Esophagus (tissue), 2 donors: ENCODE measurements at regions not wholly inside any gene's neighbourhood (a gene's known extent, or its start where the extent isn't known, plus 50 kb on each side); places are given as distances from the start of the nearest gene placed in this dataset.

Source experiments
- H3K27ac ChIP-seq, 2 donors: one replicate each; pipeline ENCODE4 v1.5.1; 2013; ENCODE audit warnings: low read depth in 2 of 2, mild to moderate bottlenecking in 2 of 2, inconsistent platforms in 1 of 2, low read length in 1 of 2, moderate library complexity in 1 of 2
- H3K27me3 ChIP-seq, 2 donors: one replicate each; pipeline ENCODE4 v1.6.1; 2013; ENCODE audit warnings: low read length in 2 of 2, control low read depth in 1 of 2, mild to moderate bottlenecking in 1 of 2; ENCODE audit not compliant: insufficient read depth in 2 of 2, control insufficient read depth in 1 of 2
- H3K36me3 ChIP-seq, 2 donors: one replicate each; pipeline ENCODE4 v1.6.1; 2013; ENCODE audit warnings: low read length in 1 of 2; ENCODE audit not compliant: control insufficient read depth in 2 of 2, insufficient read depth in 2 of 2
- H3K4me1 ChIP-seq, 2 donors: one replicate each; pipeline ENCODE4 v1.6.1; 2013; ENCODE audit warnings: low read length in 1 of 2; ENCODE audit not compliant: control insufficient read depth in 2 of 2, insufficient read depth in 2 of 2
- H3K4me3 ChIP-seq, 2 donors: one replicate each; pipeline ENCODE4 v1.5.1; 2013; ENCODE audit warnings: low read length in 2 of 2, mild to moderate bottlenecking in 2 of 2, low read depth in 1 of 2, moderate library complexity in 1 of 2
- H3K9me3 ChIP-seq, 2 donors: one replicate each; pipeline ENCODE4 v1.6.1; 2013; ENCODE audit warnings: mild to moderate bottlenecking in 2 of 2, low read depth in 1 of 2, low read length in 1 of 2, moderate library complexity in 1 of 2; ENCODE audit not compliant: control insufficient read depth in 2 of 2, insufficient read depth in 1 of 2
- WGBS, 2 donors: extraction: QIAGEN DNeasy Blood & Tissue Kit; methylation state at CpG; one replicate each; pipeline ENCODE4 v1.1.7; 2013; 5-methylcytosine and 5-hydroxymethylcytosine counted together
- donor health status: healthy with polysubstance abuse.
- donor health status: Bipolar disorder and iron deficiency.

DNA sequence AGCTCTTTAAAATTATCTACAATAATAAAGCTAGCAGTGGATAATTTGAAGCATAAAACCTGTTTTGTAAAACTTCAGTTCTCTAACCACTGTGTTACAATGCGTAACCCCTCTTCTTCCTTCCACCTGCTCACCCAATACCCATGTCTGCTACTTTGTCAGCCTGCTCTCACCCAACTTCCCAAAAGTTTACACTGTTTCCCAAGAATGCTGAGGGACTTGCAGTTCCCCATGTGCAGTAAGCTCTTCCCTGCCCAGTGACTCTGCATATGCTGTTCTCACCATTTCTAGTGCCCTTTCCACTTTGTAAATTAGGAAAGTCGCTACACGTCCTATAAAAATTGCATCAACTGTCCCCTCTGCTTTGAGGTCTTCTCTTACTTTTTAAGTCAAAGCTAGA is 315.9 kb upstream of the SEMA6D start:
- H3K27me3 ChIP-seq = no peaks in the 10 kb centered on the region
- 91 to 92% methylated on average over 3 of the region's 3 CpGs for WGBS, 2 donors
- no peaks in the 10 kb centered on the region for H3K9me3 ChIP-seq
- H3K4me1 ChIP-seq = no peaks in the 10 kb centered on the region
- H3K4me3 ChIP-seq = no peak overlapping the region
- no peaks in the 10 kb centered on the region for H3K36me3 ChIP-seq
- no peak overlapping the region for H3K27ac ChIP-seq

DNA sequence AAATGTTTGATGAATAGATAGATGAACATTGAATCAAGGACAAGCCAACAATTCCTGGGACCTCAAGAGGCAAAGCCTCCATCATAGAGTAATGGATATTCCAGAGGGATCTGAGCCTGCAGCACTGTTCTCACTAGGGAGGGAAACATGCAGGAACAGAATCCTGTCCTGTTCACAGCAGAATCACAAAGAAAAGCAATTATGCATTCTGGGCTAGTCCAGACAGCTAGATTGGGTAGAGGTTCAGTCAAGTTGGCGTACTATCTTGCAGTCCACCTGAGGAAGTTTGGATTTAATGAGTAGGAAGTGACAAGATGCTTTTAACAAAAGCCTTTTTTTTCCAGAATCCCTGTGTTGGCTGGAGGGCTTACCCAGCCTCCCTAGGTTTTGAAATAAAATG is 314.5 kb upstream of the SEMA6D start:
- H3K27me3 ChIP-seq = no peaks in the 10 kb centered on the region
- WGBS, 2 donors = 53 to 62% methylated on average over 1 of the region's 1 CpG
- H3K9me3 ChIP-seq = no peaks in the 10 kb centered on the region
- H3K27ac ChIP-seq = no peak overlapping the region
- no peak overlapping the region for H3K4me3 ChIP-seq
- no peaks in the 10 kb centered on the region for H3K4me1 ChIP-seq
- no peaks in the 10 kb centered on the region for H3K36me3 ChIP-seq

GRCh38 chr15:47404877-47405276 is 312.4 kb upstream of the SEMA6D start:
- Histone ChIP-seq H3K4me3 (no peak overlapping the region), H3K9me3 (no peaks in the 10 kb centered on the region), H3K27me3 (no peaks in the 10 kb centered on the region), H3K4me1 (no peaks in the 10 kb centered on the region), H3K36me3 (no peaks in the 10 kb centered on the region), H3K27ac (no peak overlapping the region)
- 86 to 90% methylated on average over 3 of the region's 3 CpGs for WGBS, 2 donors

GRCh38 chr15:47405365-47406162 is 311.7 kb upstream of the SEMA6D start:
- Histone ChIP-seq H3K9me3 (no peaks in the 10 kb centered on the region), H3K4me3 (no peak overlapping the region), H3K27me3 (no peaks in the 10 kb centered on the region), H3K27ac (no peak overlapping the region), H3K36me3 (no peaks in the 10 kb centered on the region), H3K4me1 (no peaks in the 10 kb centered on the region)
- WGBS, 2 donors = 58 to 70% methylated on average over 5 of the region's 5 CpGs

DNA sequence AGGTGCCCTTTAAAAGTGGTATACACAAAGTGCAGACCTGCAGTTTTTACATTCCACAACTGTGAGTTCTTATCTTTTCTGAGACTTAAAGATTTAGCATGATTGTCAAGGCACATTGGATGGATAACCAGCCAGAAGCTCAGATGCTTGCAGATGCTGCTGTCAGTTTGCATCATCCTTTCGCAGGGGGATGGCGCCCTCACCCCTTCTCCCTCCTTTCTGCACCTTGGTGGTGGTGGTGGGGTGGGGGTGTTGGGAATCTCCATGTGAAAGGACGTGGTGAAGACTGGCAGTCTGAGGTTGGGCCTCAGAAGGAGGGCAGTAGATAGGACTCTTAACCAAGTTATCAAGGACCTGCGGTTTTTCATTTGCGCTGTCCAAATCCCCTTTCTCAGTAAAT is 309.6 kb upstream of the SEMA6D start:
- 94% methylated on average over 5 of the region's 5 CpGs for WGBS, 2 donors
- no peaks in the 10 kb centered on the region for H3K27me3 ChIP-seq

GRCh38 chr15:47409038-47409437 is 308.3 kb upstream of the SEMA6D start:
- 60 to 62% methylated on average over 1 of the region's 1 CpG for WGBS, 2 donors
- no peaks in the 10 kb centered on the region for H3K9me3 ChIP-seq
- H3K27me3 ChIP-seq = no peaks in the 10 kb centered on the region
- no peaks in the 10 kb centered on the region for H3K36me3 ChIP-seq
- H3K4me3 ChIP-seq = no peak overlapping the region
- H3K27ac ChIP-seq = no peak overlapping the region
- no peaks in the 10 kb centered on the region for H3K4me1 ChIP-seq

More for the DNA sequence above, 309.6 kb upstream of the SEMA6D start:
- Histone ChIP-seq H3K36me3 (no peaks in the 10 kb centered on the region), H3K9me3 (no peaks in the 10 kb centered on the region), H3K4me1 (no peaks in the 10 kb centered on the region), H3K4me3 (no peak overlapping the region), H3K27ac (no peak overlapping the region)

GRCh38 chr15:47409600-47409999 is 307.7 kb upstream of the SEMA6D start:
- no peaks in the 10 kb centered on the region for H3K36me3 ChIP-seq
- no peaks in the 10 kb centered on the region for H3K9me3 ChIP-seq
- no peak overlapping the region for H3K27ac ChIP-seq
- H3K4me3 ChIP-seq = no peak overlapping the region
- 82 to 91% methylated on average over 2 of the region's 2 CpGs for whole genome bisulfite sequencing, 2 donors
- H3K27me3 ChIP-seq = no peaks in the 10 kb centered on the region
- H3K4me1 ChIP-seq = no peaks in the 10 kb centered on the region

DNA sequence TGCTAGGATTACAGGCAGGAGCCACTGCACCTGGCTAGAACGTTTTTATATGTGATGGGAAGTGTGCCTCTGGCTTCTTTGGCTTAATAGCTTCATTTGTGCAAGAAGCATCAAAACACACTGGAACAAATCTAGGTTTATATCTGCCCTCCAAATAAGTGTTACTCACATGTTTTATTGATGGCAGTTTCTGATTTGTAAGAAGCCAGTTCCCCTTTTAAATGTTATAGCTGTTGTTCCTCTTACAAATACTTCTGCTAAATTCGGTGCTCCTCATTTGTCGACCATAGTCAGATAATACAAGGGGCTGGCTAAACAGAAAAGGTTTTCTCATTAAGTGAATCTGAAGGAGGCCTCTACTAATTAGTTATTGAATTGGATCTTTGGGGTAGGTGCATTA is 307.1 kb upstream of the SEMA6D start:
- Histone ChIP-seq H3K9me3 (no peaks in the 10 kb centered on the region), H3K4me1 (no peaks in the 10 kb centered on the region)
- WGBS, 2 donors = 58 to 59% methylated on average over 3 of the region's 3 CpGs

DNA sequence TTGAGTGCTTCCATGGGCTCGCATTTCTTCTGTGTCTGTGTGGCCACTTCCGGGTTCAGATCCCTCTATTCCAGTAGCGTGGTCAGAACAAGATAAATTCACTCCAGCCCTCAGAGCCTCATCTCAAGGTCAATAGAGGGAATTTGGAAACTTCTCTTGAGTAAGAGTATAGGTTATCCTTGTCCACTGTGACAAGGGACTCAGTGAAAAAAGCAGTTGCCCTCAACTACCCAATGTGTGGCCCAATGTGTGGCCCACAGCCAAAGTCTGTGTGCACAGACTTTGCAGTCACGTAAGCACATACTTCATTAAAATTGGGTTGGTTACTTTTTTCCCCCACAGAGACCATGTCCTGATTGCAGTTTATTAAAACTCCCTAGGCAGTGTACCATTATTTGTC is 305.6 kb upstream of the SEMA6D start:
- Histone ChIP-seq H3K36me3 (no peaks in the 10 kb centered on the region), H3K27ac (no peak overlapping the region), H3K4me1 (no peaks in the 10 kb centered on the region), H3K9me3 (no peaks in the 10 kb centered on the region), H3K27me3 (no peaks in the 10 kb centered on the region), H3K4me3 (no peak overlapping the region)
- 74 to 84% methylated on average over 4 of the region's 4 CpGs for WGBS, 2 donors

More for the DNA sequence above, 307.1 kb upstream of the SEMA6D start:
- H3K27me3 ChIP-seq = no peaks in the 10 kb centered on the region
- H3K27ac ChIP-seq = no peak overlapping the region
- no peak overlapping the region for H3K4me3 ChIP-seq
- H3K36me3 ChIP-seq = no peaks in the 10 kb centered on the region

- H3K27me3 ChIP-seq = no peaks in the 10 kb centered on the region
- 30 to 33% methylated on average over 3 of the region's 3 CpGs for WGBS, 2 donors
- no peaks in the 10 kb centered on the region for H3K4me1 ChIP-seq
- no peaks in the 10 kb centered on the region for H3K9me3 ChIP-seq
- no peaks in the 10 kb centered on the region for H3K36me3 ChIP-seq
- H3K4me3 ChIP-seq = no peak overlapping the region
- H3K27ac ChIP-seq = no peak overlapping the region
Measured at GRCh38 chr15:47412136-47412535, 305.2 kb upstream of the SEMA6D start.
